ENCODE measurements at regions not wholly inside any gene's neighbourhood (a gene's known extent, or its start where the extent isn't known, plus 50 kb on each side); places are given as distances from the start of the nearest gene placed in this dataset.
"Not testable (repeated sequence)": the region's sequence is repeated elsewhere in the genome, so short reads cannot be mapped to it uniquely, and the experiment has no call there.

DNA sequence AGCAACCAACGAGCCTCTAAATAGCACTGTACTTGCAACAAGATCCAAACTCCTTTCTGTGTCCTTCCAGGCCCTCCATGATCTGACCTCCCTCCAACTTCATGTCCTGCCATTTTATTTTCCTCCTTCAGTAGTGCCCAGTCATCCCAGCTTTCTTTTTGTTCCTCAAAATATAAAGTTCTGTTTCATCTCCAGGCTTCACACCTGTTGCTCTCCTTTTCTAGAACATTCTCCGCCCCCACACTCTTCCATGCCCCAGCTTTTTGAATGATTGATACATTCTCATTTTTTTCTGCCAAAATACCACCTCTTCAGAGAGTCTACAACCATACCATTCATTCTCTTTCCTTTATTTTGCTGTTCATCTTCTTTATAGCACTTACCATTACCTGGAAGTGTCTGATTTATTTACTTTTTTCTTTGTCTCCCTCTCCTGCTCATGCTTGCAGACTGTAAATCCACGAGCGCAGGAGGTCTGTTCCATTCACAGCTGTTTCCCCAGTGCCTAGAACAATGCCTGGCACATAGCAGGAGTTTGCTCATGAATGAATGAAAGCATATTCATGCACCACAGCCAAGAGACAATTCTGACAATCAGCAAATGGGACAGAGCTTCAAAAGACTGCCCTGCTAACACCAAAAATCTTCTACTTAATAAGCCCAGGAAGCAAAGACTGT lies 296.4 kb downstream of the RPAP3 start:
- H3K36me3 ChIP-seq, result no peaks in the 10 kb centered on the region
- peaks cover 18% of the 10 kb centered on the region for H3K27me3 ChIP-seq (ENCODE audit: insufficient read depth, low read depth, severe bottlenecking)
- H3K9me3 ChIP-seq (ENCODE audit: severe bottlenecking), result no peaks in the 10 kb centered on the region
- no peak for DNase-seq
- H3K4me3 ChIP-seq (ENCODE audit: low read depth, low read length), result no peak overlapping the region
- TF ChIP-seq, protein P1, sequence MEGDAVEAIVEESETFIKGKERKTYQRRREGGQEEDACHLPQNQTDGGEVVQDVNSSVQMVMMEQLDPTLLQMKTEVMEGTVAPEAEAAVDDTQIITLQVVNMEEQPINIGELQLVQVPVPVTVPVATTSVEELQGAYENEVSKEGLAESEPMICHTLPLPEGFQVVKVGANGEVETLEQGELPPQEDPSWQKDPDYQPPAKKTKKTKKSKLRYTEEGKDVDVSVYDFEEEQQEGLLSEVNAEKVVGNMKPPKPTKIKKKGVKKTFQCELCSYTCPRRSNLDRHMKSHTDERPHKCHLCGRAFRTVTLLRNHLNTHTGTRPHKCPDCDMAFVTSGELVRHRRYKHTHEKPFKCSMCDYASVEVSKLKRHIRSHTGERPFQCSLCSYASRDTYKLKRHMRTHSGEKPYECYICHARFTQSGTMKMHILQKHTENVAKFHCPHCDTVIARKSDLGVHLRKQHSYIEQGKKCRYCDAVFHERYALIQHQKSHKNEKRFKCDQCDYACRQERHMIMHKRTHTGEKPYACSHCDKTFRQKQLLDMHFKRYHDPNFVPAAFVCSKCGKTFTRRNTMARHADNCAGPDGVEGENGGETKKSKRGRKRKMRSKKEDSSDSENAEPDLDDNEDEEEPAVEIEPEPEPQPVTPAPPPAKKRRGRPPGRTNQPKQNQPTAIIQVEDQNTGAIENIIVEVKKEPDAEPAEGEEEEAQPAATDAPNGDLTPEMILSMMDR (IDR thresholded peaks at IDR 0.05; ENCODE audit: low read depth, low read length), result no peak
- H3K27ac ChIP-seq, result no peak overlapping the region

DNA sequence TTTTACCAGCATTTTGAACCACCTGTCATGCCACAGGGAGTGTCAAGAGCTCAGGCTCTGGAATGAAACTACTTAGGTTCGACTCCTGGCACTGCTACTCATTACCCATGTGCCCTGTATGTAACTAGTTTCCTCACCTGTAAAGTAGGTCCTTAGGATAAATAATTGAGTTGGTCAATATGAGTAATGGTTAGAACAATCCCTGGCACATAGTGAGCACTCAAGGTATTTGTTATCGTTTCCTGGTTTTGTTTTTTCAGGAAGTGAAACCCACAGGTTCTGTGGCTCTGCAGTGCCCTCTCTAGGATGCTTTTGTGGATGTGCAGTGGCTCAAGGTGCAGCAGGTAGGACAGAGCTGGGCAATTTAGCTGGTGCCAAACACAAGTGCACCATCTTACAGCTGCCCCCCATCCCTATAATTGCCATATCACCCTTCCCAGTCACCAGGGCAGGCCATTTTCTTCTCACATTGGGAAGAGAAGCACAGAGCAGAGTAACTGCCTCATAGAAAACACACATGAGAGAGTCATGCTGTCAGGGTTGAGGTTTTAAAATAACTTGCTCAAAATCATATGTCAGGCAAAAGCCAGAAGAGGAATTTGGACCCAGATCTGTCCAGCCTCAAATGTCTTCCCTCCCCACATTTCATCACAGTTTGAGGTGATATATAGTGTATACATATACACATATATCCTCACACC lies 297.5 kb downstream of the RPAP3 start:
- H3K36me3 ChIP-seq, result no peaks in the 10 kb centered on the region
- TF ChIP-seq, protein P1 (IDR thresholded peaks at IDR 0.05; ENCODE audit: low read depth, low read length), result peak; percentile 20; the same call in 1 of the 2 replicates
- no peak overlapping the region for H3K27ac ChIP-seq
- H3K27me3 ChIP-seq (ENCODE audit: insufficient read depth, low read depth, severe bottlenecking), result peaks cover 18% of the 10 kb centered on the region
- no peak for DNase-seq
- H3K4me3 ChIP-seq (ENCODE audit: low read depth, low read length), result no peak overlapping the region
- H3K9me3 ChIP-seq (ENCODE audit: severe bottlenecking), result no peaks in the 10 kb centered on the region

DNA sequence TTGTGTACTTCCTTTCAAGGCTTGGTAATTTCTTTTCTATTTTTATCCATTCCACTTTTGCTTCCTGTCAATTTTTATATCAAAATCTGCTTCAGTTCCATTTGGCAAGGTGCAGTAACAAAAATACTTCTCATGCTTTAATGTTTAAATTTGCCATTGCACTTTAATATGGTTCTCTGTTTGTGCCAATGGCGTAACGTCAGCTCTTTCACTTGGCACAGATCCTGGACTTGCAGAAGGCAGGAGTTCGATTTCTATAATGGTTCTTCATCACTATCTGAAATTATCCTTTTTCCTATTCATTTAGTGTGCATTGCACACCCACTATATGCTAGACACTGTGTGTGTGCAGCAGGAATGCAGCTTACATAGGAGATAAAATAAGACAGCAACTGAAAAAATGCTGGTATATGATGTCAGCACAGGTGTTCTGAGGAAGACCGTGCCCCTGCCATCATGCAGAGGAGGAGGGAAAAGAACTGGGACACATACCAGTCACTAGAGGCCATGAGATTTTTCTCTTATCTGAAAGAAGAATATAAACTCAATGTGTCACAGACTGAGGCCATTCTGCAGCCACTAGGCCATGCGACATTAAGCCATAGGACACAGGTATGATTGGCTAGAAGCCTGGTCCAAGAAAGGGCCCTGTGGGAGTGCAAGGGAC lies 298.2 kb downstream of the RPAP3 start:
- peaks cover 16% of the 10 kb centered on the region for H3K27me3 ChIP-seq (ENCODE audit: insufficient read depth, low read depth, severe bottlenecking)
- no peaks in the 10 kb centered on the region for H3K9me3 ChIP-seq (ENCODE audit: severe bottlenecking)
- H3K4me3 ChIP-seq (ENCODE audit: low read depth, low read length), result no peak overlapping the region
- TF ChIP-seq, protein P1 (IDR thresholded peaks at IDR 0.05; ENCODE audit: low read depth, low read length), result no peak
- H3K27ac ChIP-seq, result no peak overlapping the region
- no peak for DNase-seq
- H3K36me3 ChIP-seq, result no peaks in the 10 kb centered on the region

DNA sequence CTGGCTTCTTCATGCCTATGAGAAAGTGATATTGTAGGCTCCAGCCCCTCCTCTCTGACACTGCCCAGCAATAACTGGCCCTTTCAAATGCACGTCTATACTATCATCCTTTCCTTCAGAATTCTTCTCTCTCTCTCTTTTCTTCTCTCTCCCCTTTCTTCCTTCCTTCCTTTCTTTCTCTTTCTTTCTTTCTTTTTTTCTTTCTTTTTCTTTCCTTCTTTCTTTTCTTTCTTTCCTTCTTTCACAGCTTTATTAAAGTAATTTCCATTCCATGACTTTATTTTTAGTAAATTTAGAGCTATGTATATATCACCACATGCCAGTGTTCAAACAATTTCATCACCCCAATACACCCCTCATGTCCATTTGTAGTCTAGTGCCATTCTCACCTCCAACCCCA lies 302.1 kb downstream of the RPAP3 start:
- DNase-seq, result no peak
- TF ChIP-seq, protein P1 (IDR thresholded peaks at IDR 0.05; ENCODE audit: low read depth, low read length), result no peak
- Histone ChIP-seq H3K4me3 (ENCODE audit: low read depth, low read length) (no peak overlapping the region), H3K27me3 (ENCODE audit: insufficient read depth, low read depth, severe bottlenecking) (peaks cover 3% of the 10 kb centered on the region), H3K27ac (no peak overlapping the region), H3K9me3 (ENCODE audit: severe bottlenecking) (no peaks in the 10 kb centered on the region), H3K36me3 (no peaks in the 10 kb centered on the region)

DNA sequence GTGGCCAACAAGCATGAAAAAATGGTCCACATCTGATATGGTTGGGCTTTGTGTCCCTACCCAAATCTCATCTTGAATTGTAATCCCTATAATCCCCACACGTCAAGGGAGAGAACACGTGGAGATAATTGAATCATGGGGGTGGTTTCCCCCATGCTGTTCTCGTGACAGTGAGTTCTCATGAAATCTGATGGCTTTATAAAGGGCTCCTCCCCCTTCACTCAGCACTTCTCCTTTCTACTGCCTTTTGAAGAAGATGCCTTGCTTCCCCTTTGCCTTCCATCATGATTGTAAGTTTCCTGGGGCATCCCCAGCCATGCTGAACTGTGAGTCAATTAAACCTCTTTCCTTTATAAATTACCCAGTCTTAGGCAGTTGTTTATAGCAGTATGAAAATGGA lies 304.6 kb downstream of the RPAP3 start:
- not testable (repeated sequence) for H3K27ac ChIP-seq; DNase-seq; H3K36me3 ChIP-seq; H3K4me3 ChIP-seq (ENCODE audit: low read depth, low read length); H3K27me3 ChIP-seq (ENCODE audit: insufficient read depth, low read depth, severe bottlenecking); H3K9me3 ChIP-seq (ENCODE audit: severe bottlenecking)

GRCh38 chr12:47400266-47400665 lies 305.6 kb downstream of the RPAP3 start:
- Histone ChIP-seq H3K27ac (no peak overlapping the region), H3K9me3 (ENCODE audit: severe bottlenecking) (no peaks in the 10 kb centered on the region), H3K27me3 (ENCODE audit: insufficient read depth, low read depth, severe bottlenecking) (peaks cover 3% of the 10 kb centered on the region), H3K4me3 (ENCODE audit: low read depth, low read length) (no peak overlapping the region), H3K36me3 (no peaks in the 10 kb centered on the region)
- no peak for DNase-seq
- TF ChIP-seq, protein P1 (IDR thresholded peaks at IDR 0.05; ENCODE audit: low read depth, low read length), result no peak

Data from WERI-Rb-1 (cell line).